GM21619 (cell line): ENCODE measurements at regions not wholly inside any gene's neighbourhood (a gene's known extent, or its start where the extent isn't known, plus 50 kb on each side); places are given as distances from the start of the nearest gene placed in this dataset.

Experiments used
- ATAC-seq: cut with Tn5 transposase; IDR thresholded peaks from one replicate; pipeline ENCODE4 v1.9.1; 2021; ENCODE audit not compliant: unreplicated experiment

DNA sequence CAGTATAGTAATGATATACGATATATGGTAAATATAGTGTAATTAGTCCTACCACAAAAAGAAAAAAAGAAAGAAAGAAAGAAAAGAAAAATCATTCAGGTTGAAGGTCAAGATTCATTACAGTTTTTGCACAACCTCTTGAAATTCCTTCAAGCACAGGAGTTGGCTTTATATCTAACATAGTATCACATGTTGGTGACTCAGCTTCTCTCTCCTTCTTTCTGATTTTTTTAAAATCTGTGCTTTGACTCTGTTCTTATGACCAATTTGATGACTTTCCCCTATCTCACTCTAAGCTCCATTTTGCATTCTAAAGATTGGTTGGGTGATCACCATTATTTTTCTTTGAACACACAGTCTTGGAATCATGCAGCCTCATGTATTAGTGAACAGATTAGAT lies 148.2 kb upstream of the COL11A1 start:
- ATAC-seq = no peak

- no peak for ATAC-seq
These were observed 146.4 kb upstream of the COL11A1 start for GRCh38 chr1:103254691-103255090.

DNA sequence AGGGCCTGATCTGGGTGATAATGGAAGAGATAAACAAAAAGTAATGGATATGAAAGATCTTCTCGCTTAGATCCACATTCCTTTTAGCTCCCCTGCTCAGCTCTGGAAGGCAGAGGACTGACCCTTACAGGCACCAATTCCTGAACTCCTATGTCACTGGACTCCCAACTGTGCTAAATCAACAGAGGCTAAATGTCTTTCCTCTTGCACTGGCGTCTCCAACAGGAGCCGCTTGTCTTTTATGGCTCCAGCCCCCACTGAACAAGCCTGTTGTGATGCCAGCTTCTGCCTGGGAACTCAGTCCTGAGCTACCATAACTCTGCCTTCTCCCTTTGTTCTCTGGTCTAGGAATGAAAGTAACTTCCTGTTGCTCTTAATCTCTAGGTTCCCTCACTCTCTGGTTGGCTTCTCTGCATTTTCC lies 142.1 kb upstream of the COL11A1 start:
- no peak for ATAC-seq

GRCh38 chr1:103248417-103249102 lies 140.2 kb upstream of the COL11A1 start:
- no peak for ATAC-seq

DNA sequence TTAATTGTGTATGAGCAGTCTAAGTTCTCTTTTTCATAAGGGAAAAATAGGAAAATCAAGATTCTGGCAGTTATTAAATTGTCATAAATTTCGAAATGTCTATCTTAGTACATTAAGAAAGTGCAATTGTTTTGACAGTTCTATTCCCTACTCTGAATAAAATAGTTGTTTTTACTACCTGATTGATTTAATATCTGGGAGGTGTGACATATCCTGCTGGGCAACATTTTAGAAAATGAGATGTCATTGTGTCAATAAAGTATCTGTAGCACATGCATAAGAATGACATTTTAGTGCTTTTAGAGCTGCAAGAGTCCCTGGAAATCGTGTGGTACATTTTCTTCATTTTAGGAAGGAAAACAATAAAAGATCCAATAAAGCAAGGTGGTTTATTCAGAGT lies 139.2 kb upstream of the COL11A1 start:
- ATAC-seq = no peak

- ATAC-seq = no peak
These were observed 135.2 kb upstream of the COL11A1 start for GRCh38 chr1:103243481-103243880.

DNA sequence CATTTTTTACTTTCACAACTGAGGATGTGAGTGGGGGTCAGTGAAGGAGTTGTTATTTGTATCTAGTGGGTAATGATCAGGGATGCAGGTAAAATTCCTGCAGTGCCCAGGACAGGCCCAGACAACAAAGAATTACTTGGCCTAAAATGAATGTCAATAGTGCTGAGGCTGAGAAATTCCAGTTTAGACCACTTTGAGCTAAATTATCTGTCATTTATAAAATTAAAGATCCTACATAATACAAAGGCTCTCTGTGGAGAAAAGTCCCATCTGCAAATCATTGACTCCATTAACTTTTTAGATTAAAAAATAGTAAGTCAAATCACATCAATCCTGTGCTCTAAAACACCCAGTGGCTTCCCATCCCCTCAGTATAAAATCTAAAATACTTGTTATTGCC lies 130.7 kb upstream of the COL11A1 start:
- no peak for ATAC-seq

DNA sequence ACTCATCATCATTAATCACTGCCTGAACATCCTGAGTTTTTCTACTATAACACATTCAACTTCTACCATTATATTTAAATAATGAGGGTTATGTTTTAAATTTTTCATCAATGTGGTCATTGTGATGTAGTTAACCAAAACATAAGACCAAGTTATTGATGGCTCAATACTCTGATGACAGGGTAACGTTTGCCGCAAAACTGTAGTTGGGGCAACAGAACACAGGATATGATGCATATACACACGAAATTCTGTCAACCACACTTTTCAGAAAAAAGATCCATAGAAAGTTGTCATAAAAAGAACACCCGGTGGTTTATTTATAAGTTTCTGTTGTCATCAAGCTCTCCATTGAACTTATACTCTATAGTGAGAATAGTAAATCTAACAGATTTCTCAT lies 121.7 kb upstream of the COL11A1 start:
- ATAC-seq = no peak

DNA sequence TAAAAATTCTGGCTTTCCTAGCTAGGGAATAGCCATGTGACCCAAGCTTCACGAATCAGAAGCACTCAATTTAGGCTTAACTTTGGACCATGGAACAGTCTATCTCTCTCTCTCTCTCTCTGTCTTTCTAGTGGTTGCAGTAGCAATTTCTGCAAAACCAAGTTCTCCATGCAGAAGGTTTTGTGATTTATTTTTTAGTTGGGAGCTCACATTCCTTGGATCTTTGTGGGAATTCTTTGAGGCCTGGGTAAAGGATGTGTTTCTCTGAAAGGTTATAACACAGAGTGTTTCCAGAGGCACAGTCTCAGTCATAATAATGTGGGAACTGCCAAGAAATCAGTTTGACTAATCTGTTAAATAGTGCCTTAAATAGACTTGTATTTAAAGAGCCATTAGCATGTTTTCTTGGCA lies 112.3 kb upstream of the COL11A1 start:
- ATAC-seq = no peak

GRCh38 chr1:103218821-103219220 lies 110.5 kb upstream of the COL11A1 start:
- ATAC-seq = no peak

- ATAC-seq = no peak
These were observed 110.0 kb upstream of the COL11A1 start for GRCh38 chr1:103218369-103218768.

- ATAC-seq = no peak
These were observed 102.8 kb upstream of the COL11A1 start for GRCh38 chr1:103211073-103211472.

- ATAC-seq = no peak
These were observed 100.5 kb upstream of the COL11A1 start for GRCh38 chr1:103208844-103209243.

GRCh38 chr1:103199001-103199400 lies 90.7 kb upstream of the COL11A1 start:
- no peak for ATAC-seq

DNA sequence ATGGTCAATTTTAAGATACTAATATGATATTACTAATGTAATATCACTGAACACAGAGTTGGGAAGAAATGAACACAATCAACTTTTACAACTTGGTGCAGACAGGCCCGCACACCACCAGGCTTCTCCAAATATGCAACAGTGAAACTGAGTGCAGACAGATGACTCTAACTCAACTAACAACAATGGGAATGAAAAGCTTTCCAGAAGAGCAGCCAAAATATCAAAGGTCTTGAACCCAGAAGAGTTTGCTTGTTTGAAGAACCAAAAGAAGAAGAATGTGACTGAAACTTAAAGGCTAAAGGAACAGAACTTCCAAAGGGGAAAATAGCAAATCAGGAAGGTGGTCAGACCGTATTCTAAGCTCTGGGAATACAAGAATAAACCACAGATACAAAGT lies 89.8 kb upstream of the COL11A1 start:
- no peak for ATAC-seq

DNA sequence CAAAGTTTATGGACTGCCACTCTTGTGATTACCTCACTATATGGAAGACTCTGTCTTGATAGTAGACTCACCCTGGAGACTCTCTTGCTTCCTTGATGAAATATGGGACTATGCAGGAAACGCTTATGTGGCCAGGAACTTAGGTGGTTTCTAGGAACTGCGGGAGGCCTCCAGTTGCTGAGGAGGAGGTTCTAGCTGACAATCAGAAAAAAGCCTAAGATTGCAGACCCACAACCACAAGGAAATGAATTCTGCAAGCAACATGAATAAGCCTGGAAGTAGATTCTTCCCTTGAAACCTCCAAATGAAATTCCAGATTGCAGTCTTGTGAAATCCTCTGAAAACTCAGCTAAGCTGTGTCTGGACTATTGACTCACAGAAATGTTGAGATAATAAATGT lies 88.9 kb upstream of the COL11A1 start:
- no peak for ATAC-seq

GRCh38 chr1:103194984-103195383 lies 86.7 kb upstream of the COL11A1 start:
- no peak for ATAC-seq

- no peak for ATAC-seq
These were observed 85.7 kb upstream of the COL11A1 start for GRCh38 chr1:103194060-103194459.

DNA sequence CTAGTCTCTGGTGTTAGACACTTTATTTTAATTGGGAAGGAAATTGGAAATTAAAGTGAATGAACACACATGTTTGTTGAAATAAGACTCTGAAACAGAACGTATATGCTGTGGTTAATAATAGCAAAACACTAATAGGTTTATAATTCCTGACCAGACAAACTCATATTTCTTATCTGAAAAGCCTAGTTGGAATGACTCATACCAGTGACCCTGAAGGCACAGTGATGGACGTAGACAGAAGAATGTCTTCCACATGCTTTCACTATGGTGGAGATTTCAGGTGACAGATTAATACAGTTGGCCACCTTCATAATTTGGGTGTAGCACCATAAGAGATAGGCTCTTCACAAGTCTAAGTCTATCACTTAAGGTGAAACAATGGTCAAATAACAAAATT lies 83.0 kb upstream of the COL11A1 start:
- no peak for ATAC-seq

GRCh38 chr1:103190766-103191165 lies 82.4 kb upstream of the COL11A1 start:
- ATAC-seq = no peak

GRCh38 chr1:103187673-103188072 lies 79.4 kb upstream of the COL11A1 start:
- no peak for ATAC-seq

- no peak for ATAC-seq
These were observed 72.3 kb upstream of the COL11A1 start for GRCh38 chr1:103180660-103181059.

DNA sequence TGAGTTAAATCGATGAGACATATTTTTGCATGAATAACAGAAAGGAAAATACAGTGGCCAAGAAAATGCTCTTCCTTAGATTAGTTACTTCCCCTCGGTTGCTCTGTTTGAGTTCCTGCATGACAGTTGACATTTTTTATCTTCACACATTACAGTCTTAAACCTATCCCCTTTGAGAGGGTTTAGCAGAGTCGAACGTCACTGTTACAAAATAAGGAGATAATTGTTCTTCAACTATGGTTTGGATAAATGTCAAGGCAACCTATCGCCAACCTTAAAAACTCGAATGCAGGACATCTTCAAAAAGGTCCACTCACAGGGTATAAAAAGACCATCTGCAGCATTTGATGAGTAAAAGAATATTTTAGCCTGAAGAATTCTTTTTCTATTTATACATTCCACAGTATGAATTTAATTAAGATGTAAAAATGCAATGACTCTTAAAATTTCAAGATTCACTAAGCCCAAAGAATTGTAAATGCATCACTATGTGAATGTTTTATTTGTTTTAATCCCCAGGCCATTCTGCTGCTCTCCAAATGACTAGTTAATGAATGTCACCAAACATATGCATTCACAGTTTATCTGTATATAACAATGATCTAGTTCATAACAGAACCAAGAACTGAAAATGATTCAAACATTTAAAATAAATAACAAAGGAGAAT lies 68.9 kb upstream of the COL11A1 start:
- ATAC-seq = no peak
